ENCODE measurements at regions not wholly inside any gene's neighbourhood (a gene's known extent, or its start where the extent isn't known, plus 50 kb on each side); places are given as distances from the start of the nearest gene placed in this dataset.

DNA sequence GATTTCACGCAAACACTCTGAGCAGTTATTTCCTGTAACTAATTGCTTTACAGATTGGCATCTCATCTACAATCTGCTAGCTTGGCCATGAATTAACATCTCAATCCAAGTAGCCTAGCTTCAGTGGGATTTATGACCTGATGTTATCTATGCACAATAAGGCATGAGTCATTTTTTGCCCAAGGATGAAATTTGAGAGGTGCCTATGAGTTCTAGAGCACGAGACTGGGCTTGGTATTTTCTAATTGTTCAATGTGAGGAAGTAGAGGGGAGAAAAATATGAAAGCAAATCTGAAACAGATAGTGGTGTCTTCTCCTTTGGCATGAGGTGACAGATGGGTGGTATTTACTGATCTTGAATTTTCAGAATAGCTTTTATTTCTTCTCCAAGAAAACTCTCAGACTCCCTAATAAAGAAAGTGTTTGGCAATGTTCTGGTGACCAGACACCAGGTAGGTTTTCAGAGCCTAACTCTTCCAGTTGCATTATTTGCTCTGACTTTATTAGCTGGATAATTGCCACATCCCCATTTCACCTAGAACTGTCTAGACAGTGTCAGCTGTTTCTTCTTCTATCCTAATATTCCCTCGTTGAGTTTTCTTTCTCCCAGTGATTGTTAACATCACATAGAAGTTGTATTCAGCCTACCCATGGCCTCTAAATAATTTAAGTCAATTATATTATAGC is 301.0 kb upstream of the UMPS start:
- Histone ChIP-seq H3K27ac (no peak overlapping the region), H3K36me3 (peaks cover 0 to 4% (median 0%) of the 10 kb centered on the region in 3 donors), H3K9me3 (no peaks in the 10 kb centered on the region), H3K4me3 (no peak overlapping the region), H3K27me3 (no peaks in the 10 kb centered on the region), H3K4me1 (no peaks in the 10 kb centered on the region)
- DNase-seq (ENCODE audit: low spot score in 2 of 2): no peak
- 48 to 63% methylated on average over 3 of the region's 3 CpGs for WGBS, 2 donors
- TF ChIP-seq CTCF (IDR thresholded peaks at IDR 0.05) (no peak), POLR2A (IDR thresholded peaks at IDR 0.05) (no peak), EP300 (IDR thresholded peaks at IDR 0.05) (no peak)

GRCh38 chr3:124431331-124431994 is 298.8 kb upstream of the UMPS start:
- Histone ChIP-seq H3K27me3 (no peaks in the 10 kb centered on the region), H3K9me3 (peaks cover 0 to 3% (median 0%) of the 10 kb centered on the region in 4 donors), H3K4me3 (no peak overlapping the region), H3K36me3 (peaks cover 0 to 17% (median 0%) of the 10 kb centered on the region in 3 donors), H3K27ac (no peak overlapping the region), H3K4me1 (no peaks in the 10 kb centered on the region)
- 87 to 90% methylated on average over 4 of the region's 4 CpGs for WGBS, 2 donors
- TF ChIP-seq POLR2A (IDR thresholded peaks at IDR 0.05): no peak
- no peak for TF ChIP-seq EP300 (IDR thresholded peaks at IDR 0.05)
- TF ChIP-seq CTCF (IDR thresholded peaks at IDR 0.05): no peak
- DNase-seq (ENCODE audit: low spot score in 2 of 2): no peak

DNA sequence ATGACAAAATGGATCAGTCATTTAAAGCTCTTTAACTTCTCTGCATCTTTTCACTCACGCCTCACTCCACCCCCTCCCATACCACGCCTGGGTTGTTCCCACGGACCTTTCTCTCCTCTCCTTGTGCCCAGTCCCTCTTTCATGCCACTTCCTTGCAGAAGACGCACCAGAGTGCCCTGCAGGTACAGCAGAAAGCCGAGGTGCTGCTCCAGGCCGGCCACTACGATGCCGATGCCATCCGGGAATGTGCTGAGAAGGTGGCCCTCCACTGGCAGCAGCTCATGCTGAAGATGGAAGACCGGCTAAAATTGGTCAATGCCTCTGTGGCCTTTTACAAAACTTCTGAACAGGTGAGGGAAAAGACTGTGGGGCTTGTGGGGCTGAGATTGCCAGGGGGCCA is 296.1 kb upstream of the UMPS start:
- Histone ChIP-seq H3K27ac (no peak overlapping the region), H3K36me3 (peaks cover 0 to 22% (median 0%) of the 10 kb centered on the region in 3 donors), H3K4me1 (no peaks in the 10 kb centered on the region), H3K4me3 (no peak overlapping the region), H3K9me3 (peaks cover 0 to 3% (median 0%) of the 10 kb centered on the region in 4 donors), H3K27me3 (no peaks in the 10 kb centered on the region)
- no peak for DNase-seq (ENCODE audit: low spot score in 2 of 2)
- WGBS, 2 donors: 96% methylated on average over 10 of the region's 10 CpGs
- TF ChIP-seq CTCF (IDR thresholded peaks at IDR 0.05) (no peak), POLR2A (IDR thresholded peaks at IDR 0.05) (no peak), EP300 (IDR thresholded peaks at IDR 0.05) (no peak)

DNA sequence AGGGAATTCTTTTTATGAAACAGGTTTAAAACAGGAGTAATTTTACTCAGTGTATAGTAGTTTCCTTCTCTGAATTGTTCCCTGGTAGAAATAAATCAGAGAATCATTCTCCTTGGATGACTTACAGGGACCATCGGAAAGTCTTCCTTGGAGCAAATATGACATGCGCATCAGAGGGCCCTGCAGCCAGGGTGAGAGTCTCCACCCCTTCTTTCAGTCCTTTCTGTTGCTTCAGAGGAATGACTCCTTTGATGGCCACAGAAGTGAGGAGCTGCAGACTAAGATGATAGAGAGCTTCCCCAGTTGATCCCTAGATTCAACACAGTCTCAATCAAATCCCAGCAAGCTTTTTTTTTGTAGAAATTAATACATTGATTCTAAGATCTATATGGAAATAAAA is 294.8 kb upstream of the UMPS start:
- H3K4me3 ChIP-seq: no peak overlapping the region
- 96 to 98% methylated on average over 2 of the region's 2 CpGs for WGBS, 2 donors
- H3K4me1 ChIP-seq: no peaks in the 10 kb centered on the region
- no peak for DNase-seq (ENCODE audit: low spot score in 2 of 2)
- TF ChIP-seq CTCF (IDR thresholded peaks at IDR 0.05): no peak
- no peak for TF ChIP-seq EP300 (IDR thresholded peaks at IDR 0.05)
- no peak for TF ChIP-seq POLR2A (IDR thresholded peaks at IDR 0.05)
- H3K27ac ChIP-seq: no peak overlapping the region
- no peaks in the 10 kb centered on the region for H3K27me3 ChIP-seq
- peaks cover 0 to 26% (median 0%) of the 10 kb centered on the region in 3 donors for H3K36me3 ChIP-seq
- H3K9me3 ChIP-seq: peaks cover 0 to 3% (median 0%) of the 10 kb centered on the region in 4 donors

DNA sequence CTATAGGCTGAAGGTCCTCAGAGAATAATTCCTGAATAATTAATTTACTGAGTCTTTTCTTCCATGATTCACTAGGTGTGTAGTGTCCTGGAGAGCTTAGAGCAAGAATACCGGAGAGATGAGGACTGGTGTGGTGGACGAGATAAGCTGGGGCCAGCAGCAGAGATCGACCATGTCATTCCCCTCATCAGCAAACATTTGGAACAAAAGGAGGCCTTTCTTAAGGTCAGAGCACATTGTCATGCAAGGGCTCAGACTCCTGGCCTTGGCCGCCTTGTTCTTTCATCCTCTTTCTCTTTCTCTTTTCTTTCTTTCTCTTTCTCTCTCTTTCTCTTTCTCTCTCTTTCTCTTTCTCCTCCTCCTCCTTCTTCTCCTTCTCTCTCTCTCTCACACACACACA is 291.4 kb upstream of the UMPS start:
- no peak for TF ChIP-seq POLR2A (IDR thresholded peaks at IDR 0.05)
- no peak for TF ChIP-seq CTCF (IDR thresholded peaks at IDR 0.05)
- TF ChIP-seq EP300 (IDR thresholded peaks at IDR 0.05): no peak
- no peak overlapping the region for H3K4me3 ChIP-seq
- H3K9me3 ChIP-seq: peaks cover 0 to 3% (median 0%) of the 10 kb centered on the region in 4 donors
- H3K27me3 ChIP-seq: no peaks in the 10 kb centered on the region
- peaks cover 0 to 32% (median 0%) of the 10 kb centered on the region in 3 donors for H3K36me3 ChIP-seq
- H3K27ac ChIP-seq: no peak overlapping the region
- WGBS, 2 donors: 58 to 66% methylated on average over 4 of the region's 4 CpGs
- H3K4me1 ChIP-seq: no peaks in the 10 kb centered on the region
- no peak for DNase-seq (ENCODE audit: low spot score in 2 of 2)
